Activated naive CD4-positive, alpha-beta T cell treated with anti-CD3 and anti-CD28 coated beads, Interleukin-2, amount 50 U/mL, for 16 hours (primary cell): ENCODE measurements at regions not wholly inside any gene's neighbourhood (a gene's known extent, or its start where the extent isn't known, plus 50 kb on each side); places are given as distances from the start of the nearest gene placed in this dataset.

ENCODE experiments used
- DNase-seq: peaks from one replicate; pipeline ENCODE4 v3.0.0-alpha.2; 2020

DNA sequence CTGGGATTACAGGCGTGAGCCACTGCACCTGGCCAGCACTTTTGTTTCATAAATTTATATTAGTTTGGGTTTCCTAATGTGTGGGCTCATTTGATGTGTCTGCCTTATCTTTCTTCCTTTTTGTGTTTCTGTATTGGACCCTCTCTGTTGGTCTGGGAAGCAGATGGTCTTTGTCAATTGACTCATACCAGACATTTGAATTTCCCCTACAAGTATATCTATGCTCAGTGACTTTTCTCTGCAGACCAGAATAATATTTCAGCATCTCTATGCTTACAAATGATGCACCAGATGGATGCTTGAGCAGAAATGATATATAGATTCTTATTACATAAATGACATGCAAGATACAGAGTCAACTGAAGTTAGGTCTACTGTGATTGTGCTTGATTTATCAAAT, 329.9 kb upstream of the SLCO3A1 start:
- DNase-seq: no peak

DNA sequence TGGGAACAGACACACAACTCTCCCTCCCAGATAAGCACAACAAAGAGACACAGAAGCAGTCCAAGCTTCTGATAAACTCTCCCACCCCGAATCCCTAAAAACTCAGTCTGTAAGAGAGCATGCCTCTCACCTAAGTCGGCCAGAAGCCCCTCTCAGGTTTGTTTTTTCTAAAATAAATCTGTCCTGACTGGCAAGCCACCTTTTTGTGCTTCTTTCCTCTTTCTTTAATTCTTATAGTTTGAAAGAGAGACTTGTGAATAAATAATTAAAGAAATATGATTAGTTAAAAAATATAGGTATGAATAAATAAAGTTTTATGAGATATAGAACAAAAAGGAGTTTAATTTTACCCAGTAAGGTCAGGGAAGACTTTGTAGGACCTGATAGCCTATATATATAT, 329.0 kb upstream of the SLCO3A1 start:
- DNase-seq: no peak

DNA sequence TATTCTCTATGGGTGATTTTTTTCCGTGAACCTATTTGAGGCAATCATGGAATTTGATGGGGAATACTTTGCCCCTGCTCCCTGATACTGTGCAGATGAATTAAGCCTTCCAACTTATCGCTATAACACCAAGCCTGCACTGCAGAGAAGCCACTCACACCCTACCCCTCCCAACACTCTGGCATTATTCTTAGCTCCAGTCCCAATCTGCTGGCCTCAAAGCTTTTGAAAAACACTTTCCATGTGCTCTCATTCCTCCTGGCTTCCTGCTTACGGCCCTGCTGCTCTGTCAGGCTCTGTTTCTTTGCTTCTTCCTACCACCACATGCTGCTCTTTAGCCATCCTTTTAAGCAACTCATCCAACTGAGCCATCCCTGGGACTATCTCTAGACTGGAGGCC, 327.8 kb upstream of the SLCO3A1 start:
- DNase-seq: no peak

- DNase-seq: no peak
These were observed 327.1 kb upstream of the SLCO3A1 start for GRCh38 chr15:91526424-91526823.

DNA sequence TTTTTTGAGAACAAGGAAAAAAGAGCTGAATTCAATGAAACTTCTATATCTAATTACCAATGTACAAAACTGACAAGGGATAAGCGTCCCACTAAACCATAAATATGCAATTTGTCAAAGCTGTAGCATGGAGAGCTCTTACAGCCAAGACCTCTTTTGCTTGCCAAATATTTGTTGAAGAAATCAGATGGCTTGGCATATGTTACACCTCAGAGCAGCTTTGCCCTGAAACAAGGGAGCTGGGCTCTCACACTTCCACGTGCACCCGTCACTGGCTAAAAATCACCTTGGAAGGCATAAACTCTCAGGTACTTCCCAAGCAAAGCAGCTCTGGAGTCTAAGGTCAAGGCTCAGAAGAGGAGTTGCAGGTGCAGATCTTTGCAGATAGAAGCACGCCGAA, 324.7 kb upstream of the SLCO3A1 start:
- no peak for DNase-seq

- no peak for DNase-seq
These were observed 324.0 kb upstream of the SLCO3A1 start for GRCh38 chr15:91529534-91529933.

DNA sequence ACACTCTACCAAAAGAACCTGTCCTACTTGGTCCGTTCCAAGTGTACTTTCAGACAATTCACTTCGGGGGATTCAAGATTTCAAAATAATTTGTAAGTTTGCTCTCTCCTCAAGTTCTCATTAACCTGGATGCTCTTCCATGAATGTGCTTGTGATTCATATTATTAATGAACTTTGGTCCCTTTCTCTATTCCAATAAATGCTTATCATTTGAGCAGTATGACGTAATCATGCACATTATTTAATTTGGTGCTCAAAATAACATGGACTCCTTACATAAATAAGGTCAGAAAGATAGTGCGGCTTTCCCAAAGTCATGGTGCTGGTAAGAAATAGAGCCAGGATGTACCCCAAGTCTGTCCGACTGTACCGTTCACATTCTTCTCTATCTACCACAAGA, 323.2 kb upstream of the SLCO3A1 start:
- DNase-seq: no peak

DNA sequence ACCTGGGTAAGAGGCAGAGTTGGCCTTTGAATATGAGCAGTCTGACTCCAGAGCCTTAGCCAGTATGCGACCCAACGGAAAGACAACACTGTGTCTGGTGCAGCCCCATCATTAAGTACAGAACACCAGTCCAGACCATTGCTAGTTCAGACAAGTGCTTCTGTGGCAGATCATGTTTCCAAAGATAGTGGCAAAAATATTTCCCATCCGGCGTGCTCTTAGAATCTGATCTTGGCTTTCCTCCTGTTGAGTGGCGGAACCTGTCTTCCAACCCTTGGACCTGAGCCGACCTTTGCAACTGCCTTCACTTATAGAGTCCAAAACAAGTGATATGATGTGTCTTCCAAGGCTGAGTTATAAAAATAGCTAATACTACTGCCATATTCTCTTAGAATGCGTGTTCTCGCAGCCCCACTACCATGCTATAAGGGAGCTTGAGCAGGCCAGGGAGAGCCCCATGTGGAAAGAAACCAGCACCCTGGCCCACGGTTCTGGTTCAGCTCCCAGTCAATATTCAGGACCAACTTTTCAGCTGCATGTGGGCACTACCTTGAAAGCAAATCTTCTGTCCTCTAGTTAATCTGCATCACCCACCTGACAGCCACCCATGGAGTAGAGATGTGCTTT, 322.4 kb upstream of the SLCO3A1 start:
- no peak for DNase-seq

- no peak for DNase-seq
These were observed 319.3 kb upstream of the SLCO3A1 start for GRCh38 chr15:91534235-91534634.

GRCh38 chr15:91534976-91535375, 318.5 kb upstream of the SLCO3A1 start:
- DNase-seq: no peak

DNA sequence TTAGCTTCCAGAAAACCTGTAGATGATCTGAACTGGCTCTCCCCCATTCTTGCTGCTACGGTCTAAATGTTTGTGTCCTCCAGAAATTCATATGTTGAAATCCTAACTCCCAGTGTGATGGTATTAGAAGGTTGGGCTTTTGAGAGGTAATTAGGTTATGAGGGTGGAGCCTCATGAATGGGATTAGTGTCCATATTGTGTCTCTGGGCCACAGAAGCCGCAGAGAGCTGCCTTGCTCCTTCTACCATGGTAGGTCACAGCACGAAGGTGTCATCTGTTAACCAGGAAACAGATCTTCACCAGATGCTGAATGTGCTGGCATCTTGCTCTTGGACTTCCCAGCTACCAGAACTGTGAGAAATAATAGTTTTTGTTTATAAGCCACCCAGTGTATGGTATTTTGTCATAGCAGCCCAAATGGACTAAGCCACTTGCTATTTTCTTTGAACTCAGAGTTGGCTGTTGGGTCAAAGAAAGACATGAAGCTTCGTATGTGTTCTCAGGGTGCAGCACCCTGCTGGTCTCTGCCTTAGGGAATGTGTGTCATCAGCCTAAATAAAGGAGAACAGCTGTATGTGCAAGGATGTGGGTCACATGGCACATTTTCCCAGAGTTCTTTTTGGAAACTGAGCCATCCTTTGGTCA, 317.5 kb upstream of the SLCO3A1 start:
- no peak for DNase-seq

DNA sequence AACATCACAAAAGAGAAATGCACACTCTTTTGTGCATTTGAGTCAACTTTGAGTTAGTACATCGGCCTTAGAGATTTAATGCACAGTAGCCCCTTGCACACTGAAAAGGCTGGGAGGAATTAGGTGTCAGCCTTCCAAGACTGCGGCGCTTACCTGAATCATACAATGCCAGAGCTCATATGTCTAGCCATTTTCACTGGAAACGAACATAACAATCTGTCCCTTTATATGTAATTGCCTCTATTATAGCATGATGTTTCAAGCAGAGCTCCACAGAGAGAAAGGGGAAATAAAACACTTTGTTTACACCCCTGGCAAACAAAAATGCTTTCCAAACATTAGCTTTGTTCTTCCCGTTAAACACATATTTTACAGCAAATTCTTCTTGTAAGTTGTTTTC, 315.7 kb upstream of the SLCO3A1 start:
- DNase-seq: no peak

GRCh38 chr15:91538782-91539181, 314.7 kb upstream of the SLCO3A1 start:
- DNase-seq: no peak

- no peak for DNase-seq
These were observed 312.2 kb upstream of the SLCO3A1 start for GRCh38 chr15:91541286-91541685.

GRCh38 chr15:91542226-91542625, 311.3 kb upstream of the SLCO3A1 start:
- no peak for DNase-seq

GRCh38 chr15:91547356-91547755, 306.2 kb upstream of the SLCO3A1 start:
- DNase-seq: no peak

GRCh38 chr15:91548549-91548948, 305.0 kb upstream of the SLCO3A1 start:
- DNase-seq: no peak

DNA sequence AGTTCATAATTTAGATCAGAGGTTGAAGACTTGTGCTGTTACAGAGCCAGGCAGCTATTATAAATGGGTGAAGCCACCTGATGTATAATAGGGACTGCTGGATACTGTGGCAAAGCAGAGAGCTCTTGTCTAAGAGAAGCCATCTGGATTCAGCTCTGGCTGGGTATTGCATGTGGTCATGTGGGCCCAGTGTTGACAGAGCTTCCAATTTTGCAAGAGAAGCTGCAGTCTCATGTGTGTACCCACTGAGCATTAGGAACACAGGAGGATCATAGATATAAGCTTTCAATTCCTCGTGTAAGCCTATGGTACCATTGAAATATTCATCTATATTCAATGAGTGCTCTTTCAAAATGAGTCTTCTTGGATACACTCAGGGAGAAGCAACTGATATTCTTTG, 303.9 kb upstream of the SLCO3A1 start:
- no peak for DNase-seq

DNA sequence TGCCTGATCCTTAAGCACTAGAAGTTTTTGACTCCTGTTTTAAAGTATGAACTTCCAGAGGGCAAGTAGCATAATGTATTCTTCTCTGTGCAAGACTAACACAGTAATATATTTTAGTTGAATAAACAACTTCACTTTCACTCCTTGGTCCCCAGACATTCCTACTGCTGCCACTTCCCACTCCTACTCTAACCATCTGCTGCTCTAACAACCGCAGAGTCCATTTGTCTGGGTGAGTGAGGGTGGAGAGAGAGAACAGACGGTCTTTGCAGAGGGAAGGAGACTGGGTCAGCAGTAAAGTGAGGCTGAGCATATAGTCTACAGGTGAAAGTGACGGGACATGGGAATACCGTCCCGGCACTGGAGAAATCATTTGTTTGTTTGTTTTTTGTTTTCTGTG, 301.0 kb upstream of the SLCO3A1 start:
- DNase-seq: no peak

GRCh38 chr15:91553196-91553854, 300.2 kb upstream of the SLCO3A1 start:
- no peak for DNase-seq

- no peak for DNase-seq
These were observed 298.2 kb upstream of the SLCO3A1 start for GRCh38 chr15:91555312-91555711.

DNA sequence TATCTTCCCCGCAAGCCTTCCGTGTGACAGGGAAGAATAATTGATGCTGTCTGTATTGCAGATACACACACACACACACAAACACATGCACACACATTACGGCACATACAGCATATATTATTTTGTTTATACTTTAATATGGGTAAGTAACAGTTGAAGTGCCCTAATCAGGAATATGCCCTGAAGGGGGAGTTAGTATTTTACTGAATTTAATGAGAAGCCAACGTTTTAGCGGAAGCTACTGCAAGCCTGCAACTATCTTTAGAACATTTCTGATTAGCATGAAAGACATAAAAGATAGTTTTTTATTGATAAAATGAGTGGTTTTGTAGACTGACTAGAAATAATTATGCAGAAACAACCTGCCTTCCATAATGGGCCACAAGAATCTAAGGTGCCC, 296.6 kb upstream of the SLCO3A1 start:
- DNase-seq: no peak

GRCh38 chr15:91559066-91559465, 294.4 kb upstream of the SLCO3A1 start:
- no peak for DNase-seq

- DNase-seq: no peak
These were observed 292.0 kb upstream of the SLCO3A1 start for GRCh38 chr15:91561371-91562100.
